IMR-90 (cell line): ENCODE measurements at regions not wholly inside any gene's neighbourhood (a gene's known extent, or its start where the extent isn't known, plus 50 kb on each side); places are given as distances from the start of the nearest gene placed in this dataset.

Experiments
- ATAC-seq: fragments of 200-7000 bp; cut with Tn5 transposase; 2 replicates; pipeline ENCODE4 v1.9.1; 2020; ENCODE audit warnings: low read depth, mild to moderate bottlenecking, moderate library complexity
- BruUV-seq: library from RNA; stranded (reverse); fragments of 400-500 nt; replicated peaks from 2 replicates; lab custom pipeline; 2021; lab: Mats Ljungman, UMichigan
- CTCF ChIA-PET: fragments of 300-600 bp; formaldehyde crosslinking; extraction: SDS; loops from one replicate; lab custom pipeline; 2021; ENCODE audit warnings: antibody characterized with exemption; lab: Yijun Ruan, JAX
- POLR2A ChIA-PET: fragments of 300-600 bp; sonication (Branson Sonifier 250); formaldehyde crosslinking; loops from one replicate; lab custom pipeline; 2022; ENCODE audit warnings: antibody characterized with exemption; ENCODE audit not compliant: unreplicated experiment; lab: Charles Lee
- DNase-seq: peaks from one replicate; pipeline ENCODE4 v3.0.0; 2013
- H2AFZ ChIP-seq: replicated peaks from 2 replicates; pipeline ENCODE3; 2013; ENCODE audit warnings: low read length, mild to moderate bottlenecking; ENCODE audit not compliant: poor library complexity
- H2AK5ac ChIP-seq: 2 replicates; pipeline ENCODE4 v1.6.1; 2013; ENCODE audit warnings: low read depth, low read length, inconsistent platforms
- H2AK9ac ChIP-seq: replicated peaks from 2 replicates; pipeline ENCODE3; 2013; ENCODE audit warnings: mild to moderate bottlenecking, low read depth, low read length, moderate library complexity; ENCODE audit not compliant: poor library complexity
- H2BK120ac ChIP-seq: 2 replicates; pipeline ENCODE4 v1.6.1; 2013; ENCODE audit warnings: low read depth, low read length, inconsistent platforms
- H2BK15ac ChIP-seq: 3 replicates; pipeline ENCODE4 v1.6.1; 2013; ENCODE audit warnings: low read depth, low read length, inconsistent platforms
- H2BK20ac ChIP-seq: 2 replicates; pipeline ENCODE4 v1.6.1; 2013; ENCODE audit warnings: low read depth, mild to moderate bottlenecking, inconsistent platforms, low read length, moderate library complexity
- H2BK5ac ChIP-seq: 2 replicates; pipeline ENCODE4 v1.6.1; 2013; ENCODE audit warnings: mild to moderate bottlenecking, low read depth, low read length, inconsistent platforms; ENCODE audit not compliant: poor library complexity, severe bottlenecking
- H3K14ac ChIP-seq: replicated peaks from 2 replicates; pipeline ENCODE4 v1.6.1; 2013; ENCODE audit warnings: low read depth, low read length, inconsistent platforms
- H3K18ac ChIP-seq: 2 replicates; pipeline ENCODE4 v1.6.1; 2013; ENCODE audit warnings: low read depth, low read length, control low read depth
- H3K23ac ChIP-seq: 2 replicates; pipeline ENCODE4 v1.6.1; 2013; ENCODE audit warnings: low read depth, low read length, inconsistent platforms
- H3K27ac ChIP-seq: 2 replicates; pipeline ENCODE4 v1.5.1; 2013; ENCODE audit warnings: mild to moderate bottlenecking, control low read depth, low read length; ENCODE audit not compliant: insufficient read depth
- H3K27me3 ChIP-seq: 2 replicates; pipeline ENCODE4 v1.6.1; 2013; ENCODE audit warnings: low read length; ENCODE audit not compliant: control insufficient read depth, insufficient read depth
- H3K36me3 ChIP-seq: 2 replicates; pipeline ENCODE4 v1.6.1; 2013; ENCODE audit warnings: low read length, mixed read lengths; ENCODE audit not compliant: control insufficient read depth, insufficient read depth
- H3K4ac ChIP-seq: 2 replicates; pipeline ENCODE4 v1.6.1; 2013; ENCODE audit warnings: low read depth, low read length, inconsistent platforms
- H3K4me1 ChIP-seq: 2 replicates; pipeline ENCODE4 v1.6.1; 2013; ENCODE audit warnings: low read length, mixed read lengths; ENCODE audit not compliant: control insufficient read depth, insufficient read depth
- H3K4me2 ChIP-seq: 2 replicates; pipeline ENCODE4 v1.6.1; 2013; ENCODE audit warnings: low read depth, mild to moderate bottlenecking, control low read depth, low read length, moderate library complexity
- H3K4me3 ChIP-seq: 2 replicates; pipeline ENCODE4 v1.5.1; 2013; ENCODE audit warnings: low read depth, mild to moderate bottlenecking, control low read depth, low read length, moderate library complexity; ENCODE audit not compliant: insufficient read depth
- H3K56ac ChIP-seq: 2 replicates; pipeline ENCODE4 v1.6.1; 2013; ENCODE audit warnings: low read length, inconsistent platforms; ENCODE audit not compliant: insufficient read depth; ENCODE audit errors: extremely low read depth
- H3K79me1 ChIP-seq, 2 experiments: 2 replicates each; pipeline ENCODE4 v1.6.1; 2013; ENCODE audit warnings: low read length in 2 of 2, inconsistent platforms in 1 of 2, low read depth in 1 of 2
- H3K9ac ChIP-seq: 2 replicates; pipeline ENCODE4 v1.6.1; 2013; ENCODE audit warnings: low read depth, low read length, control low read depth
- H3K9me1 ChIP-seq: 2 replicates; pipeline ENCODE4 v1.6.1; 2013; ENCODE audit warnings: low read length, inconsistent platforms; ENCODE audit not compliant: insufficient read depth
- H3K9me3 ChIP-seq: 2 replicates; pipeline ENCODE4 v1.6.1; 2013; ENCODE audit warnings: low read length; ENCODE audit not compliant: control insufficient read depth, insufficient read depth
- H4K20me1 ChIP-seq: 2 replicates; pipeline ENCODE4 v1.6.1; 2013; ENCODE audit warnings: low read length, inconsistent platforms; ENCODE audit not compliant: insufficient read depth
- H4K5ac ChIP-seq: 2 replicates; pipeline ENCODE4 v1.6.1; 2013; ENCODE audit warnings: mild to moderate bottlenecking, low read depth, low read length, control low read depth
- H4K8ac ChIP-seq, 2 experiments: 2 replicates each; pipeline ENCODE4 v1.6.1; 2013; ENCODE audit warnings: low read depth in 2 of 2, low read length in 2 of 2, control low read depth in 1 of 2, inconsistent platforms in 1 of 2
- H4K91ac ChIP-seq: 2 replicates; pipeline ENCODE4 v1.6.1; 2013; ENCODE audit warnings: low read depth, low read length, inconsistent platforms; ENCODE audit not compliant: insufficient read depth
- BHLHE40 ChIP-seq: fragments of 150-350 bp; IDR thresholded peaks from 2 replicates; pipeline ENCODE4 v1.6.1; 2016; ENCODE audit warnings: mild to moderate bottlenecking, low read depth, low read length
- CEBPB ChIP-seq: IDR thresholded peaks from 2 replicates; pipeline ENCODE4 v1.6.1; 2012; ENCODE audit warnings: low read depth, low read length, improper control_type of control experiment
- CHD1 ChIP-seq: IDR thresholded peaks from 2 replicates; pipeline ENCODE4 v1.6.1; 2012; ENCODE audit warnings: low read depth, low read length, improper control_type of control experiment
- FOS ChIP-seq: fragments of 150-350 bp; IDR thresholded peaks from 2 replicates; pipeline ENCODE4 v1.6.1; 2016; ENCODE audit warnings: low read depth, low read length
- MAFK ChIP-seq: IDR thresholded peaks from 2 replicates; pipeline ENCODE4 v1.6.1; 2012; ENCODE audit warnings: low read depth, low read length, improper control_type of control experiment
- MAZ ChIP-seq: IDR thresholded peaks from 2 replicates; pipeline ENCODE4 v1.6.1; 2012; ENCODE audit warnings: low read depth, mild to moderate bottlenecking, low read length, improper control_type of control experiment, moderate library complexity, borderline replicate concordance
- MXI1 ChIP-seq: IDR thresholded peaks from 2 replicates; pipeline ENCODE4 v1.6.1; 2012; ENCODE audit warnings: low read depth, mild to moderate bottlenecking, low read length, moderate library complexity, borderline replicate concordance
- NFE2L2 ChIP-seq: fragments of 150-350 bp; IDR thresholded peaks from 2 replicates; pipeline ENCODE4 v1.6.1; 2016; ENCODE audit warnings: low read depth, mild to moderate bottlenecking, low read length
- POLR2A ChIP-seq: IDR thresholded peaks from 2 replicates; pipeline ENCODE4 v1.6.1; 2012; ENCODE audit warnings: mild to moderate bottlenecking, low read depth, low read length
- RAD21 ChIP-seq: IDR thresholded peaks from 2 replicates; pipeline ENCODE4 v1.6.1; 2012; ENCODE audit warnings: low read length, improper control_type of control experiment
- RCOR1 ChIP-seq: IDR thresholded peaks from 2 replicates; pipeline ENCODE4 v1.6.1; 2012; ENCODE audit warnings: mild to moderate bottlenecking, low read length, improper control_type of control experiment; ENCODE audit not compliant: insufficient replicate concordance
- RFX5 ChIP-seq: IDR thresholded peaks from 2 replicates; pipeline ENCODE4 v1.8.0; 2012; ENCODE audit warnings: low read depth, mild to moderate bottlenecking, low read length, moderate library complexity
- SMC3 ChIP-seq: fragments of 150-350 bp; IDR thresholded peaks from 2 replicates; pipeline ENCODE4 v1.6.1; 2016; ENCODE audit warnings: low read depth, mild to moderate bottlenecking, antibody characterized with exemption, low read length, moderate library complexity
- USF2 ChIP-seq: fragments of 150-350 bp; IDR thresholded peaks from 2 replicates; pipeline ENCODE4 v1.6.1; 2017; ENCODE audit warnings: mild to moderate bottlenecking, antibody characterized with exemption, low read length, low read depth
- WGBS, 2 experiments: methylation state at CpG; one replicate each; pipeline versions ENCODE4 v1.1.5 to v1.1.7; 2013; ENCODE audit warnings: missing lambda C conversion rate in 2 of 2; ENCODE audit not compliant: insufficient read length in 1 of 2; ENCODE audit errors: extremely low coverage in 2 of 2; 5-methylcytosine and 5-hydroxymethylcytosine counted together
- dilution Hi-C: fragments of 300-500 bp; cut with HindIII; formaldehyde crosslinking; loops from one replicate; pipeline ENCODE4 v1.14.3; 2018; ENCODE audit warnings: low sequenced_read_pairs; ENCODE audit not compliant: unreplicated experiment
- in situ Hi-C: fragments of 300-500 bp; cut with MboI; formaldehyde crosslinking; loops from 3 replicates; pipeline ENCODE4 v1.14.3; 2019; ENCODE audit warnings: low sequenced_read_pairs, inconsistent platforms, mixed read lengths
- intact Hi-C: fragments of 100-400 bp; cut with micrococcal nuclease; formaldehyde crosslinking; loops from 2 replicates; pipeline ENCODE4 v1.10.0; 2022
- TF ChIP-seq, protein P1 (sequence below): fragments of 150-350 bp; IDR thresholded peaks from 2 replicates; pipeline ENCODE4 v1.6.1; 2016; ENCODE audit warnings: low read depth, mild to moderate bottlenecking, low read length, moderate library complexity, borderline replicate concordance
- TF ChIP-seq, protein P2 (sequence below): conservative IDR thresholded peaks from 2 replicates; pipeline ENCODE4 v1.5.1; 2012; ENCODE audit warnings: mild to moderate bottlenecking, low read depth, low read length, improper control_type of control experiment

DNA sequence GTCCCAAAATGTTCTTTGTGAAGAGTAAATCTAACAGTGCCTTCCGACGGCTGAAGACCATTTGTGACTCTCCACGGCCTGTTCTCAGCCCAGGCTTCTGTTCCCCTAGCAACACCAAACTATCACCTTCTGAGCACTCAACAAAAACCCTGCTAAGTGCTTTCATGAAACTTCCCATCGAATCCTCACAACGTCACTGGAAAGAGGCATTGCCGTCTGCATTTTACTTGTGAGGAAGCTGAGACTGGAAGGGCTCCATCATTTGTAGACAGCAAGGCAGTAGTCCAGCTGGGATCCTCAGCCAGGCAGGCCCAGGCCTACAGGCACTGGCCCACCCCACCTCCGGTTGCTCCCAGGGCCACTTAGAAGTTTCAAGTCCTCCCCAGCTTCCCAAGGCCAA, 97.8 kb upstream of the POU3F3 start:
- dilution Hi-C loops: no loop called here
- CTCF ChIA-PET: no interaction called here
- ATAC-seq: no peak

More for the DNA sequence above, 97.8 kb upstream of the POU3F3 start:
- Histone ChIP-seq H3K9me1 (no peaks in the 10 kb centered on the region), H3K23ac (no peak overlapping the region), H4K5ac (no peak overlapping the region), H2AK9ac (no peak overlapping the region), H3K27me3 (no peaks in the 10 kb centered on the region), H3K18ac (no peak overlapping the region), H3K79me1 (no peaks in the 10 kb centered on the region), H3K9ac (no peak overlapping the region), H3K56ac (no peak overlapping the region), H2BK5ac (no peak overlapping the region), H4K91ac (no peak overlapping the region), H3K9me3 (peaks cover 12% of the 10 kb centered on the region), H3K4ac (no peak overlapping the region), H3K4me3 (no peak overlapping the region), H2BK15ac (no peak overlapping the region), H3K14ac (no peak overlapping the region), H2AFZ (no peak overlapping the region), H3K4me1 (no peaks in the 10 kb centered on the region), H4K8ac (no peak overlapping the region), H2BK20ac (no peak overlapping the region), H2BK120ac (no peak overlapping the region), H3K36me3 (no peaks in the 10 kb centered on the region), H3K27ac (no peak overlapping the region), H3K4me2 (no peak overlapping the region), H4K20me1 (no peaks in the 10 kb centered on the region), H2AK5ac (no peak overlapping the region)
- 65% methylated on average over 2 of the region's 7 CpGs; no CpG with 5 or more reads in 1 of the 2 experiments for WGBS, 2 experiments
- intact Hi-C loops: no loop called here
- TF ChIP-seq NFE2L2 (no peak), MAFK (no peak), FOS (no peak), POLR2A (no peak), CEBPB (no peak), MXI1 (no peak), RAD21 (no peak), SMC3 (no peak), RCOR1 (no peak), USF2 (no peak), MAZ (no peak), BHLHE40 (no peak), CHD1 (no peak), RFX5 (no peak)
- TF ChIP-seq, protein P1, sequence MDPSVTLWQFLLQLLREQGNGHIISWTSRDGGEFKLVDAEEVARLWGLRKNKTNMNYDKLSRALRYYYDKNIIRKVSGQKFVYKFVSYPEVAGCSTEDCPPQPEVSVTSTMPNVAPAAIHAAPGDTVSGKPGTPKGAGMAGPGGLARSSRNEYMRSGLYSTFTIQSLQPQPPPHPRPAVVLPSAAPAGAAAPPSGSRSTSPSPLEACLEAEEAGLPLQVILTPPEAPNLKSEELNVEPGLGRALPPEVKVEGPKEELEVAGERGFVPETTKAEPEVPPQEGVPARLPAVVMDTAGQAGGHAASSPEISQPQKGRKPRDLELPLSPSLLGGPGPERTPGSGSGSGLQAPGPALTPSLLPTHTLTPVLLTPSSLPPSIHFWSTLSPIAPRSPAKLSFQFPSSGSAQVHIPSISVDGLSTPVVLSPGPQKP: no peak
- TF ChIP-seq, protein P2, sequence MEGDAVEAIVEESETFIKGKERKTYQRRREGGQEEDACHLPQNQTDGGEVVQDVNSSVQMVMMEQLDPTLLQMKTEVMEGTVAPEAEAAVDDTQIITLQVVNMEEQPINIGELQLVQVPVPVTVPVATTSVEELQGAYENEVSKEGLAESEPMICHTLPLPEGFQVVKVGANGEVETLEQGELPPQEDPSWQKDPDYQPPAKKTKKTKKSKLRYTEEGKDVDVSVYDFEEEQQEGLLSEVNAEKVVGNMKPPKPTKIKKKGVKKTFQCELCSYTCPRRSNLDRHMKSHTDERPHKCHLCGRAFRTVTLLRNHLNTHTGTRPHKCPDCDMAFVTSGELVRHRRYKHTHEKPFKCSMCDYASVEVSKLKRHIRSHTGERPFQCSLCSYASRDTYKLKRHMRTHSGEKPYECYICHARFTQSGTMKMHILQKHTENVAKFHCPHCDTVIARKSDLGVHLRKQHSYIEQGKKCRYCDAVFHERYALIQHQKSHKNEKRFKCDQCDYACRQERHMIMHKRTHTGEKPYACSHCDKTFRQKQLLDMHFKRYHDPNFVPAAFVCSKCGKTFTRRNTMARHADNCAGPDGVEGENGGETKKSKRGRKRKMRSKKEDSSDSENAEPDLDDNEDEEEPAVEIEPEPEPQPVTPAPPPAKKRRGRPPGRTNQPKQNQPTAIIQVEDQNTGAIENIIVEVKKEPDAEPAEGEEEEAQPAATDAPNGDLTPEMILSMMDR: no peak
- in situ Hi-C loops: no loop called here
- POLR2A ChIA-PET: no interaction called here
- DNase-seq: no peak
- no TSS peak for BruUV-seq
